Activated CD4-positive, alpha-beta T cell treated with anti-CD3 and anti-CD28 coated beads, Interleukin-2, amount 50 U/mL, for 48 hours (primary cell): ENCODE measurements at regions not wholly inside any gene's neighbourhood (a gene's known extent, or its start where the extent isn't known, plus 50 kb on each side); places are given as distances from the start of the nearest gene placed in this dataset.
"Not testable (repeated sequence)": the region's sequence is repeated elsewhere in the genome, so short reads cannot be mapped to it uniquely, and the experiment has no call there.

Experiments
- DNase-seq, 2 experiments: peaks; one replicate each; pipeline ENCODE4 v3.0.0-alpha.2; 2020

GRCh38 chr6:133130863-133131262 is 110.3 kb upstream of the EYA4 start:
- no peak for DNase-seq

GRCh38 chr6:133131621-133132465 is 109.3 kb upstream of the EYA4 start:
- DNase-seq: no peak

GRCh38 chr6:133132466-133132971 is 108.6 kb upstream of the EYA4 start:
- no peak for DNase-seq

GRCh38 chr6:133136177-133136880 is 104.8 kb upstream of the EYA4 start:
- DNase-seq: no peak

- DNase-seq: not testable (repeated sequence)
These were observed 93.5 kb upstream of the EYA4 start for GRCh38 chr6:133147470-133148184.

GRCh38 chr6:133156689-133157088 is 84.5 kb upstream of the EYA4 start:
- no peak for DNase-seq

GRCh38 chr6:133157995-133158394 is 83.2 kb upstream of the EYA4 start:
- no peak for DNase-seq

GRCh38 chr6:133159255-133159795 is 81.8 kb upstream of the EYA4 start:
- no peak for DNase-seq

- DNase-seq: no peak
These were observed 80.6 kb upstream of the EYA4 start for GRCh38 chr6:133160536-133160935.

GRCh38 chr6:133165235-133165634 is 75.9 kb upstream of the EYA4 start:
- no peak for DNase-seq

- DNase-seq: no peak
These were observed 74.4 kb upstream of the EYA4 start for GRCh38 chr6:133166766-133167165.

- DNase-seq: no peak
These were observed 71.3 kb upstream of the EYA4 start for GRCh38 chr6:133169901-133170300.

- DNase-seq: no peak
These were observed 70.6 kb upstream of the EYA4 start for GRCh38 chr6:133170602-133171001.

GRCh38 chr6:133171989-133172604 is 69.1 kb upstream of the EYA4 start:
- no peak for DNase-seq

GRCh38 chr6:133173276-133173675 is 67.9 kb upstream of the EYA4 start:
- no peak for DNase-seq

- DNase-seq: no peak
These were observed 61.7 kb upstream of the EYA4 start for GRCh38 chr6:133179481-133179880.

- DNase-seq: no peak
These were observed 57.5 kb upstream of the EYA4 start for GRCh38 chr6:133183691-133184090.

- no peak for DNase-seq
These were observed 56.3 kb upstream of the EYA4 start for GRCh38 chr6:133184798-133185372.

GRCh38 chr6:133185731-133186130 is 55.4 kb upstream of the EYA4 start:
- no peak for DNase-seq

- DNase-seq: no peak
These were observed 54.0 kb upstream of the EYA4 start for GRCh38 chr6:133187114-133187513.

GRCh38 chr6:133187657-133188453 is 53.3 kb upstream of the EYA4 start:
- DNase-seq: no peak
